NCI-H82 (cell line): ENCODE measurements at regions not wholly inside any gene's neighbourhood (a gene's known extent, or its start where the extent isn't known, plus 50 kb on each side); places are given as distances from the start of the nearest gene placed in this dataset.

Experiments
- DNase-seq: peaks from one replicate; lab custom pipeline; 2025; lab: John Stamatoyannopoulos, UW

DNA sequence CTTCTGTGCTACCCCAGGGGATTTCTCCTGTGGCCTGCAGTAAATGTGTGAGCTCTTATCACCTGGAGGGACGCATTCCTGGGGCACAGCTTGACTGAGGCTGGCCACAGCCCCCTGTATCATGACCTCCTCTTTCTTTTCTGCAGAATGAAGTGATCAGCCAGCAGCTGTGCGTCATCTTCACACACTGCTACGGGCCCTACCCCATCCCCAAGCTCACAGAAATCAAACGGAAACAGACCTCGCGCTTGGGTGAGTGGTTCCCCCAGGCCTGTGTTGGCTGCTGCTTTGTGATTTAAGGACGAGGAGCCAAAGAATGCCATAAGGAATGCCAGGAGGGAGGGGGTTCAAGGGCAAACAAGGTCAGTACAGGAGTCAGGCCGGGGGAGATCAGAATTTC lies 50.5 kb upstream of the PWP1 start:
- no peak for DNase-seq
